ENCODE measurements at regions not wholly inside any gene's neighbourhood (a gene's known extent, or its start where the extent isn't known, plus 50 kb on each side); places are given as distances from the start of the nearest gene placed in this dataset.

GRCh38 chr4:30630431-30630830, 89.7 kb upstream of the PCDH7 start:
- no peak overlapping the region for H3K4me3 ChIP-seq (ENCODE audit: low read length)
- no peak overlapping the region for H2AFZ ChIP-seq (ENCODE audit: low read depth, low read length)
- H3K9me3 ChIP-seq (ENCODE audit: low read length): no peaks in the 10 kb centered on the region
- no peaks in the 10 kb centered on the region for H3K4me1 ChIP-seq (ENCODE audit: insufficient read depth, low read length)
- H3K27me3 ChIP-seq (ENCODE audit: insufficient read depth, low read length): no peaks in the 10 kb centered on the region
- no peaks in the 10 kb centered on the region for H3K36me3 ChIP-seq (ENCODE audit: insufficient read depth, low read length)

DNA sequence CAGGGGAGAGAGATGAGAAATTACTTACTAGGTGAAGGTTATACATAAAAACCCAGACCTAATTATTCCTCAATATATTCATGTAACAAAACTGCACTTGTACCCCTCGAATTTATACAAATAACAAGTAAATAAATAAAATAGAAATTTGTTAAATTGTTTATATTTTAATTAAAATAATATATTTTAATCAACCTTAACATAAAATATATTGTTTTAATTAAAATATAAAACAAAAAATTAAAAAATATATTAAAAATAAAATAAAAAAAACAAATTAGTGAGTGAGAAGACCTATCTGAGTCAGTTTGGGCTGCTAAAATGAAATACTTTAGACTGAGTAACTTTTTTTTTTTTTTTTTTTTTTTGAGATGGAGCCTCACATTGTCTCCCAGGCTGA, 87.4 kb upstream of the PCDH7 start:
- no peak overlapping the region for H2AFZ ChIP-seq (ENCODE audit: low read depth, low read length)
- no peaks in the 10 kb centered on the region for H3K27me3 ChIP-seq (ENCODE audit: insufficient read depth, low read length)
- H3K4me3 ChIP-seq (ENCODE audit: low read length): no peak overlapping the region
- H3K4me1 ChIP-seq (ENCODE audit: insufficient read depth, low read length): no peaks in the 10 kb centered on the region
- no peaks in the 10 kb centered on the region for H3K36me3 ChIP-seq (ENCODE audit: insufficient read depth, low read length)
- H3K9me3 ChIP-seq (ENCODE audit: low read length): no peaks in the 10 kb centered on the region

DNA sequence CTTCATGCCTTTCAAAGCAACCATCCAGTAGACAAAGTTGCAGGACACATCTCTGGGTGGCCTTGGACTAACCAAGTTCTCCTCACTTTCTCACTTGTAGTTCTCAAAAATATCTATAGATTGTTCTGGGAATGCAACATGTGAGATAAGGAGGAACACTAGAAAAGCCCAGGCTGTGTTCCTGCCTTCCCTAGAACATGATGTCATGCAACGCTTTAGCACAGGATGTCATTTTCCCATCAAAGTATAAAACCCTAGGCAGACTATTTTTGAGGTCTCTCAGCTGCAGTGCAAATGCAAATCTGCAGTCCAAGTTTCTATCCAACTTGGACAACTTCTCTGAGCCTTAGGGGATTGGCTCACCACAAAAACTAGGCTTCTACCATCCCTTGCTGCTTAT, 78.8 kb upstream of the PCDH7 start:
- Histone ChIP-seq H3K27me3 (ENCODE audit: insufficient read depth, low read length) (no peaks in the 10 kb centered on the region), H3K4me1 (ENCODE audit: insufficient read depth, low read length) (no peaks in the 10 kb centered on the region), H3K9me3 (ENCODE audit: low read length) (no peaks in the 10 kb centered on the region), H3K36me3 (ENCODE audit: insufficient read depth, low read length) (no peaks in the 10 kb centered on the region), H3K4me3 (ENCODE audit: low read length) (no peak overlapping the region), H2AFZ (ENCODE audit: low read depth, low read length) (no peak overlapping the region)

GRCh38 chr4:30642567-30642966, 77.6 kb upstream of the PCDH7 start:
- Histone ChIP-seq H3K4me3 (ENCODE audit: low read length) (no peak overlapping the region), H2AFZ (ENCODE audit: low read depth, low read length) (no peak overlapping the region), H3K4me1 (ENCODE audit: insufficient read depth, low read length) (no peaks in the 10 kb centered on the region), H3K36me3 (ENCODE audit: insufficient read depth, low read length) (no peaks in the 10 kb centered on the region), H3K27me3 (ENCODE audit: insufficient read depth, low read length) (no peaks in the 10 kb centered on the region), H3K9me3 (ENCODE audit: low read length) (no peaks in the 10 kb centered on the region)

DNA sequence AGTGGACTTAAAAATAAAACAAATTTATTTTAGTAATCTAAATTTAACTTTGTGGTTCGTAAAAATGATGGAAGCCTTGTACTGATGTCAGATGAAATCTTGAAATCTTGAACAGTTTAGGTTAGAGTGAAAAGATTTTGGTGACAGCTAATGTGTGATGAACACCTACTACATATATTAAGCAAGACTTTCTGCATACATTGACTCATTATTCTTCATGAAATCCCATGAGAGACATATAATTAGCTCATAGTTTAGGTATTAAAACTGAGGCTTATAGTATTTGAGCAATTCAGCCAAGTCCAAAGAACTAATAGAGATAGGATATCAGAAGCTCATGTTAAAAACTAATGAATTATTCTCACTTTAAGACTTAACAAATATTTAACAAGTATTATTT, 66.9 kb upstream of the PCDH7 start:
- Histone ChIP-seq H3K27me3 (ENCODE audit: insufficient read depth, low read length) (no peaks in the 10 kb centered on the region), H3K9me3 (ENCODE audit: low read length) (no peaks in the 10 kb centered on the region), H2AFZ (ENCODE audit: low read depth, low read length) (no peak overlapping the region), H3K4me1 (ENCODE audit: insufficient read depth, low read length) (no peaks in the 10 kb centered on the region), H3K4me3 (ENCODE audit: low read length) (no peak overlapping the region), H3K36me3 (ENCODE audit: insufficient read depth, low read length) (no peaks in the 10 kb centered on the region)

GRCh38 chr4:30656828-30657227, 63.3 kb upstream of the PCDH7 start:
- H3K27me3 ChIP-seq (ENCODE audit: insufficient read depth, low read length): no peaks in the 10 kb centered on the region
- H3K4me3 ChIP-seq (ENCODE audit: low read length): no peak overlapping the region
- no peaks in the 10 kb centered on the region for H3K36me3 ChIP-seq (ENCODE audit: insufficient read depth, low read length)
- no peak overlapping the region for H2AFZ ChIP-seq (ENCODE audit: low read depth, low read length)
- H3K4me1 ChIP-seq (ENCODE audit: insufficient read depth, low read length): no peaks in the 10 kb centered on the region
- H3K9me3 ChIP-seq (ENCODE audit: low read length): no peaks in the 10 kb centered on the region

GRCh38 chr4:30667919-30668318, 52.2 kb upstream of the PCDH7 start:
- no peaks in the 10 kb centered on the region for H3K27me3 ChIP-seq (ENCODE audit: insufficient read depth, low read length)
- no peak overlapping the region for H2AFZ ChIP-seq (ENCODE audit: low read depth, low read length)
- no peak overlapping the region for H3K4me3 ChIP-seq (ENCODE audit: low read length)
- H3K36me3 ChIP-seq (ENCODE audit: insufficient read depth, low read length): no peaks in the 10 kb centered on the region
- H3K4me1 ChIP-seq (ENCODE audit: insufficient read depth, low read length): no peaks in the 10 kb centered on the region
- H3K9me3 ChIP-seq (ENCODE audit: low read length): no peaks in the 10 kb centered on the region

GRCh38 chr4:30670206-30670605, 50.0 kb upstream of the PCDH7 start:
- H3K4me3 ChIP-seq (ENCODE audit: low read length): no peak overlapping the region
- no peaks in the 10 kb centered on the region for H3K27me3 ChIP-seq (ENCODE audit: insufficient read depth, low read length)
- no peaks in the 10 kb centered on the region for H3K36me3 ChIP-seq (ENCODE audit: insufficient read depth, low read length)
- no peak overlapping the region for H2AFZ ChIP-seq (ENCODE audit: low read depth, low read length)
- H3K4me1 ChIP-seq (ENCODE audit: insufficient read depth, low read length): no peaks in the 10 kb centered on the region
- no peaks in the 10 kb centered on the region for H3K9me3 ChIP-seq (ENCODE audit: low read length)

All from neuron (in vitro differentiated cells).